HG03469 (cell line): ENCODE measurements at regions not wholly inside any gene's neighbourhood (a gene's known extent, or its start where the extent isn't known, plus 50 kb on each side); places are given as distances from the start of the nearest gene placed in this dataset.

Experiments
- ATAC-seq: cut with Tn5 transposase; IDR thresholded peaks from one replicate; pipeline ENCODE4 v1.9.1; 2021; ENCODE audit warnings: mild to moderate bottlenecking, moderate library complexity, moderate number of reproducible peaks; ENCODE audit not compliant: unreplicated experiment

DNA sequence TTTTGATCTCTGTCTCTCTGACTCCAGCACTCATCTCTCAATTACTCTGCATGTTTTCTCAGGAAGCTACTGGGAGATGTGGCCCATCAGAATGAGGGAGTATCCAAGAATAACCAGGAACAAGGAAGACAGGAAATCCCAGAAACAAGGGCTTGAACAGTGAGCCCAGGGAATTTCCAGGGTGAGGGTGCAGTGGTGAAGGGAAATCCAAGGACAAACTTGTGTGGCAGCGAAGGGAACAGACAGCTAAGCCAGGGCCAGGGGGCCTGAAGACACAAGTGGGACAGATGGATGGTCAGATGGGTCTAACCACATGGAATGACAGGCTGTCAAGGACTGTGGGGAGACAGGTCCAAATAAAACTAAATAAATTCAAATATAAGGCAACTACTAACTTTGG lies 121.8 kb upstream of the ERRFI1 start:
- no peak for ATAC-seq

DNA sequence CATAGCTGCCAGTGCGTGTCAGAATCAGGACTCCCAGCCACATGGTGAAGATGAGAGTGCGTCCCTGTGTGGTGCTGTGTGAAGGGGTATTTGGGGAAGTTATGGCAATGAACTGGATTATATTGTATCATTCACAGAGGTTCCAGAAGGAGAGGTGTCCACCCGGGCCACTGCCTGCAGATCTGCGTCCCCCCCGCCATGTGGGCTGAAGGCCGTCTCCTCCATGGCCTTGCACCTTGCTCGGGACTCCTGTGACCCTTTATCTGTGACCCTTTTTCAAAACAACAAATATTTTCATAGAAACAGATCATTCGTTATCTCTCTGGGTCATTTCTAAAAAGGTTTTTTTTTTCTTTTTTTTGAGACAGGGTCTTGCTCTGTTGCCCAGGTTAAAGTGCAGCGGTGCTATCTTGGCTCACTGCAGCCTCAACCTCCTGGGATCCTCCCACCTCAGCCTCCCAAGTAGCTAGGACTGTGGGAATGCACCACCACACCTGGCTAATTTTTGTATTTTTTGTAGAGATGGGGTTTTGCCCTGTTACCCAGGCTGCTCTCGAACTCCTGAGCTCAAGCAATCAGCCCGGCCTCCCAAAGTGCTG lies 120.2 kb upstream of the ERRFI1 start:
- ATAC-seq = no peak

DNA sequence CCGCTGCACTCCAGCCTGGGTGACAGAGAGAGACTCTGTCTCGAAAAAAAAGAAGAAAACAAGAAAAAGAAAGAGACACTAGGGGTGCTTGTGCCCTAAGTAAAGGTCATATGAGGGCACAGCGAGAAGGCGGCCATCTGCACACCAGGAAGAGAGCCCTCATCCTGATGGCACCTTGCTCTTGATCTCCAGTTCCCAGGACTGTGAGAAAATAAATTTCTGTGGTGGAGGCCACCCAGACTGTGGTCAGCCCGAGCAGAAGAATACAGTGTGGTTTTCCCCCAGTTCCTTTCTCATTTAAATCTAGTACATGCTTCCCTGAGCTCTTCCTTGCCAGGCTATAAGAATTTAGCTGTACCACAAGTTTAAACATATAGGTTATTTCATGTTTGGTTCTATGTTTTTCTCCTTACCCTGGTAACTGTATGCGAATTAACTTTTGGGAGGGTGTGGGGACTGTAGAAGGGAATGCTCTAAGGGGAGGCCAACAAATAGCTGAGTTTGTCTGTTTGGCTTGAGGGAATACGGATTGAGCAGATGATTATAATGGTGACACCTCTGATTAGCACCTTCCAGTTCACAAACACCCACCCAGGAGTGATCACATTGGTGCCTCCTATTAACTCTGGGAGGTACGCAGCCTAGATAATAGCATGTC lies 119.6 kb upstream of the ERRFI1 start:
- no peak for ATAC-seq

DNA sequence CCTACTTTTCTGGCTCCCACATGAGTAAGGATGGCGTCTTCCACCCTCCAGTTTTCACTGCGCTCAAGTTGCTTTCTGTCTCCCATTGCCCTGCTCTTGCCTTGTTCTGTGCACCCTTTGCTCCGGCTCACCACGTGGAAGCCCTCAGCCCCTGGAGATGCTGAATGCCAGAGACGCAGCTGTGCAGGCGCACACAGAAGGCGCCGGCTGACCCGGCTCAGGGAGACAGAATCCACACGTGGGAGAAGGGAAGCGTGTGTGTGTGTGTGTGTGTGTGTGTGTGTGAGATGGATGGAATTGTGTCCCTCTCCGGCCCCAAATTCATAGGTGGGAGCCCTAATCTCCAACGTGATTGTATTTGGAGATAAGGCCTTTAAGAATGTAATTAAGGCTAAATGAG lies 118.2 kb upstream of the ERRFI1 start:
- no peak for ATAC-seq

DNA sequence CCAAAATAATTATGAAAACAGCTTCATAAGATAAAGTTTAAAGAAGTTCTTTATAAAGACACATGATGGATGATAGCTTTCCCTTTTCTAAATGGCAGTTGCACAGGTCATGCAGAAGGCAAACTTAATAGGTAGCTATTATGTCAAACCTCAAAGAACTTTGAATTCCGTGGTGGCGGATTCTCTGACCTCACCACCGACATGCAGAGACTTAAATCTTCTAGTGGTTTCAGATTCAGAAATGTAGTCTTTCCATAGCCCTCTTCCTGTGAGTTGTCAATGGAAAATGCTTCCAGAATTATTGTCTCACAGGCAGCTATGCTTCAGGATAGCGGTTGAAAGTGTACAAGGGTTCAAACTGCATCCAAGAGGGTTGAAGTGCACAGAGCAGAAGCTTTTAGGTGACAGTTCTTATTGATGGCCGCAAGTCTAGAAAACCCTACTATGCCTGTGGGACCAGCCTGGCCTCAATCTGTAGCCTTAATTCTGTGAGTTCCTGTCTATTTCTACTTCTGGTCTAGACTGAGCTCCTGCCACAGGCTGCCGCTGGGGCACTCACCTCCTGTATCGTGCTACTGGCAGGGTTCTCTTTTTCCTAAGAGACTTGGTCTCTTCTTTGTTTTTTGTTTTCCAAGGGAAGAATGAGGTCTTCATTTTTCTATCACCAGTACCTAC lies 117.0 kb upstream of the ERRFI1 start:
- no peak for ATAC-seq

DNA sequence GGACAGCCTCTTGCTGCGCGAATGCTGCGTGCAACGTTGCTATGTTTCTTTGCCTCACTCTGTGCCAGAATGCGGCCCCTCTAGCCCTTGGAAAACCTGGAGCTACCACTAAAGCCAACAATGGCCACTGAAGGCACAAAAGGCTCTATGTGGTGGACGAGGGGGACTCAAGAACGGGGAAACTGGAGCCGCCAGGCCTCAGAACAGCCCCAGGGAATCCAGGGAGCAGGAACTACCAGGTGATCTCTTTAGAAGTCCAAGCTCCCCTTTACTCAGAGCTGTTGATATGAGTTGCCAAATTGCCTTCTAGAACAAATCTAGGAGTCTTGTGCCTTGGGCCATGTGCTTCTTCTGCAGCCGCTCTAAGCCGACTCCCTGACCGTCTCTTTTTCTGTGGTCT lies 113.8 kb upstream of the ERRFI1 start:
- no peak for ATAC-seq

DNA sequence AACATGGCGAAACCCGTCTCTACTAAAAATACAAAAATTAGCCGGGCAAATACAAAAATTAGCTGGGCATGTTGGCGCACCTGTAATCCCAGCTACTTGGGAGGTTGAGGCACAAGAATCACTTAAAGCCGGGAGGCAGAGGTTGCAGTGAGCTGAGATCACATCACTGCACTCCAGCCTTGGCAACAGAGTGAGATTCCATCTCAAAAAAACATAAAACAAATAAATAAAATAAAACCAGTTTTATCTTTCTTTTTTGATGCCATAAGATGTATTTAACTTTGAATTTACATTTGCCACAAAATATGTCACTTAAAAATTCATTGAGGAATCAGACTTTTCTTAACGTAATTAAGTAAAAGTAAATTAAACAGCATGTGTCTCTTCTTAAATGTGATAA lies 113.3 kb upstream of the ERRFI1 start:
- no peak for ATAC-seq

DNA sequence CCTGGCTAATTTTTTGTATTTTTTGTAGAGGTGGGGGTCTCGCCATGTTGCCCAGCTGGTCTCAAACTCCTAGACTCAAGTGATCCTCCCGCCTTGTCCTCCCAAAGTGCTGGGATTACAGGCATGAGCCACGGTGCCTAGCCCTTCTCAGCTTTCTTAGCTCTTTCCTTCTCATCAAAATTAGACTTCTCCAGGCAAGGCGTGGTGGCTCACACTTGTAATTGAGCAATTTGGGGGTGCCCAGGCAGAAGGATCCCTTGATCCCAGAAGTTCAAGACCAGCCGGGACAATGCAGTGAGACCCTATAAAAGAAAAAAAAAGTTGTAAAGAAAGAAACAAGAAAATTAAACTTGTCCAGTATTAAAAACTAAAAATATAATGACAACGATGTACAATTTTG lies 112.6 kb upstream of the ERRFI1 start:
- ATAC-seq = no peak

DNA sequence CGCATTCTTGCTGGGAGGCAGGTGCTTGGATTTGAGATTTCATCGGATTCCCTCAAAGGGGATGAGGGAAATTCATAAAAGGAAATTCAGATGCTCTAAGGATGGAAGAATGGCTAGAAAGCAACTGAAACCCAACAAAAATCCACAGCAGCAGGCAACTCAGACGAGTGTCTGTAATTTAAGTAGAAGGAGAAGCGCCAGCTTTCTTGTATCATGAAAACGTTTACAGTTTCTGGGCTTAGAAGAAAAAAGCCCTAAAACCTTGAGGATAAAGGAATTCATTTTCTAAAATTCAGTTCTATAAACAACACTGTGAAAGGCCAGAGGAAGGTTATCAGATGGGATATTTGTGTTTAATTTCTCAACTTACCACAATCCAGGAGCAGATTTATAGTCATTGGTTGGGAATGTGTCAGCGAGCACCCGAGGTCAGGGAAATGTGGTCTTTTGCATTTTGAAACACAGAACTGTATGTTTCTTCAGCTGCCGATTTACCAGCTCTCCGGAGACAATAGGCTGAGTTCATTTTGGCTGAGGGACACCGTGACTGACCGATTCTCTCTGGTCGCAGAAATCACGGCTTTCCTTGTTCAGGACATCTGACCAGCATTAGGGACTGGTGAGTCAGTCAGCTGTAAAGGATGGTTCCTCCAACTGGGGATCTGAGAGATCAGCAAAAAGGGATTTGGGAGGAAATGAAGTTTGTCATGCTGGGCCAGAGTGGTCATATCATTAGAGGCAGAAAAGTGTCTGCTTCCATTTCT lies 111.6 kb upstream of the ERRFI1 start:
- ATAC-seq = no peak

DNA sequence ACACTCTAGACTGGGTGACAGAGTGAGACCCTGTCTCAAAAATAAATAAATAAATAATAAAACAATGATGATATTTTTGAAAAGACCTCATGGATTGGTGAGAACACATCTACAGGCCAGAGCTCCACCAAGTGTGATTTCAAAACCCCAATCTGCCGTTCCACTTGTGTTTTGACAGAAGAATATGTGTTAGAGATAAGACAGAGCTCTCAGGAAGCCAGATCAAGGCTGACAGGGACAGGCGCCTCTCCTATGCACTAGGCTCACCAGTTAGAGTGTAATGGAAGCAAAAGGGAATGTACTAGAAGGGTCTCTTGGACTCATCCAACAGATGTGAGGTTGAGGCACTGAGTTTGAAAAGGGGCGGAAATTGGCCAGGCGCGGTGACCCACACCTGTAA lies 110.7 kb upstream of the ERRFI1 start:
- no peak for ATAC-seq

DNA sequence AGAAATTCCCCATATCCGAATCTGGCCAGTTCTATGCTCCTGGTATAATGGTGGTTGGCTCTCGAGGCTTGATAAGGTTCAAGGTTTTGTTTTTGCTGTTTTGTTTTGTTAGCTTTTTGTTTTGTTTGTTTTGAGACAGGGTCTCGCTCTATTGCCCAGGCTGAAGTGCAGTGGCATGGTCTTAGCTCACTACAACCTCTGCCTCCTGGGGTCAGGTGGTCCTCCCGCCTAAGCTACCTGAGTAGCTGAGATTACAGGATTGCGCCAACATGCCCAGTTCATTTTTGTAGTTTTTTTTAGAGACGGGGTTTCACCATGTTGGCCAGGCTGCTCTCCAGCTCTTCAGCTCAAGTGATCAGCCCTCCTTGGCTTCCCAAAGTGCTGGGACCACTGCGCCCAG lies 109.1 kb upstream of the ERRFI1 start:
- ATAC-seq = no peak

DNA sequence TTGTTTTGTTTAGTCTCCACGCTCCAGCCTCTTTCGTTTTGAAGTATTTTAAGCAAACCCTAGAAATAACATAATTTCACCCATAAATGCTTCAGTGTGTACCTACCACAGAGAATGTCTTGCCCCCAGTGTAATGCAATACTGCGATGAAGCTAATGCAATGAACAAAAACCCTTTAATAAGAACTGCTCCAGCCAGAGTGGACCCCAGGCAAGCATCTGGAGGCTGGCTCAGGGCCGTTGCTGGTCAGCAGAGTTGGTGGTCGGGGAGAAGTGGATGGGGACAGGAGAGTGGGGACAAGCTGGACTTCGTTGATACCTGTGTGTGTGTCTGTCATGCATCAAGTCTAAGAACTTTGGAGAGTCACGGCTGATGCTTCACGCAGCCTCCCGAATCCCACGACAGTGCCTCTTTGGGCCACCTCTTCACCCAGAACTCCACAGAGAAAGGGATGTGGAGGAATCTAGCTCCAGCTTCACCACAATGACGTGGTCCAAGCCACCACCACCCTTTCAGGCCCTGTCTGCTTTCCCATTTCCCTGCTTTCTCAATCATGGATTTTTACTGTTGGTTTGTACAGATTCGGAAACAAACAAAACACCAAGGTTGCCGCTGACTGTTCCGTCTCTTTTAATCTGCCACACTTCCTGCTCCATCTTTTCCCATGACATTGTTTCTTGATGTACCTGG lies 108.6 kb upstream of the ERRFI1 start:
- ATAC-seq = no peak

DNA sequence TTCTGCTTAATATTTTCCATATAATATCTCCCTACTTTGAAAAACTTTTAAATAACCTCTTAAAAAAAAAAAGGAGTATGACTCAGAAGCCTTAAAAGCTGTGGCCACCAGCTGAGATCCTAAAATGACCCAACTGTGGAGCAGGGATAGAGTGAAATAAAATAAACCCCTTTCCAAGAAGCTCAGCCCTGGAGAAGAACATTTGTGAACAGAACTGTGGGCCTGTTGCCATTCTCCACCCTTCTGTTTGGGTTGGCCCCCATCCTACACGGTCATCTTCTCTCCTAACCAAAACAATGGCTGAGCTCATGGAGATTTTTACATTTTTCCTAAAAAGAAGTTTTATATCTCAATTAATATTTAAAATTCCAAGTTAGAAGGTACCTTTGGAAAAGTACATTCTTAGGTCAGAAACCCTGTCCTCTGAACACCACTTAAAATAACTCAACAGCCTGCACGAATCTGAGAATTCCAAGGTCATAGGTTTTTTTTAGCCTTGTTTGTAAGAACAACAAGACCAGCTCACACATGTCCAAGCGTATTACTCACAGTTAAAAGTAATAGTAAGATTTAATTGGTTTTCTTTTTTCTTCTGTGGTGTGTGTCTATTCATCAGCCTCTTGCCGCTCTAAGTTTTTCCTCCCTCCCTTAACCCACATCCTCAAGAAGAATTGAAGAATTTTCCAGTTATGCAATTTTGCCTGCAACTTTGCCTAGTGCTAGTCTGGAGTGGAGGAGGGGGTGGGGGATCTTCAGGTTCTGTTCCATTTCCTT lies 107.7 kb upstream of the ERRFI1 start:
- ATAC-seq = no peak

DNA sequence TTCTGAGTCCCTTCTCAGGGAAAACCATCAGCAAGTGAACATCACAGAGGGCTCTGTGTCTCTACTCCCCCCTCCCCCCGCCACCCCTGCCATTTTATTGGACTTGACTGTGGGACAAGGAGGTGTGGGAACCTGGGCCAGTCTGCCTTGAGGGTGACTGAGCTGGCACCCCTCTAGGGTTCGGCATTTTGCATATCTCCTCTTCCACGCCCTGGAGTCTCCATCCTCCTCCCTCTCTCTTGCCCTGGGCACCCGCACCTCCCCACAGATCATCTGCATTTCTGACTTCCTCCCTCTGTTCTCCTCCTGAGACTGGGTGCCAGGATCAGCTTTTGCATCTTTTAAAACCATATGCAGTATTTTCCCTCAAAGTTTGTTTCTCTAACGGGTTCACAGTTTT lies 107.1 kb upstream of the ERRFI1 start:
- ATAC-seq = no peak

DNA sequence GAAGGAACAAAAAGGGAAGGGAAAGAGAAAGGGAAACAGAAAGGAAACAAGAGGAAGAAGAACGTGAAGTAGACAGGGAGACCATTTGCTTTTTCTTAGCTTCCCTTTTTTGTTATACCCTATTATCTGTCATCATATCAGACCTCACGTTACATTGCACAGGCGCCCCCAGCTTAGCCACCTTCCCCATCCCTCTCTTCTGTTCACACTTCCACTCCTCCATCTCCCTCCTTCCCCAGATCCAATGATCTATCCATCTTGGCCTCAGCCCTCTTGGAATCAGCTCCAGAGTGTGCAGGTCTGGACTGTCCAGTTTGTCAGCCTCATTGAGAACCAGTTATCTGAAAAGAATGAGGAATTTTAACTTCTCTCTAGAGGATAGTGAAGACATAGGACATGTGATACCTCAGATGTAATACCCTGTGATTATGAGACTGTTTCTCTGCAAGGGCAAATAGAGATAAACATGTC lies 101.1 kb upstream of the ERRFI1 start:
- no peak for ATAC-seq

DNA sequence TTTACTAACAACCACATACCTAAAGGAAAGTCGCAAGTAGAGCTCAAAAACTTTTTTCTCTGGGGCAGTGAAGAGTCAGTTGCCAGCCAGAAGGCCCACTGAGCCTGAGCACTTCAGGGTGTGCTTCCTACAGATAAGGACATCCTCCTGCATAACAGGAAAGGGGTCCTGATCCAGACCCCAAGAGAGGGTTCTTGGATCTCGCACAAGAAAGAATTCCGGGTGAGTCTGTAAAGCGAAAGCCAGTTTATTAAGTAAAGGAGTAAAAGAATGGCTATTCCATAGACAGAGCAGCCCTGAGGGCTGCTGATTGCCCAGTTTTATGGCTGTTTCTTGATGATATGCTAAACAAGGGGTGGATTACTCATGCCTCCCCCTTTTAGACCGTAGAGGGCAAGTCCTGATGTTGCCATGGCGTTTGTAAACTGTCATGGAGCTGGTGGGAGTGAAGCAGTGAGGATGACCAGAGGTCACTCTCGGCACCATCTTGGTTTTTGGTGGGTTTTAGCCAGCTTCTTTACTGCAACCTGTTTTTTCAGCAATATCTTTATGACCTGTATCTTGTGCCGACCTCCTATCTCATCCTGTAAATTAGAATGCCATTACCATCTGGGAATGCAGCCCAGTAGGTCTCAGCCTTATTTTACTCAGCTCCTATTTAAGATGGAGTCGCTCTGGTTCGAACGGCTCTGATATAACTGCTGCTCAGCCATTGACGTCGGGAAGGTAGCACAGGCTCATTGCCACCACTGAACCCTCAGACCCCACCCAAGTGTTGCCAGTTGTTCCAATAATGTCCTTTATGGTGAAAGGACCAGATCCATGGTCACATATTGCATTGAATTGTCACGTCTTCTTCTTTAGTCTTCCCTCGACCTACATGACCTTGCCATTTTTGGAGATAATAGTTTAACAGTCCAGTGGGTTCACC lies 96.6 kb upstream of the ERRFI1 start:
- ATAC-seq = no peak

DNA sequence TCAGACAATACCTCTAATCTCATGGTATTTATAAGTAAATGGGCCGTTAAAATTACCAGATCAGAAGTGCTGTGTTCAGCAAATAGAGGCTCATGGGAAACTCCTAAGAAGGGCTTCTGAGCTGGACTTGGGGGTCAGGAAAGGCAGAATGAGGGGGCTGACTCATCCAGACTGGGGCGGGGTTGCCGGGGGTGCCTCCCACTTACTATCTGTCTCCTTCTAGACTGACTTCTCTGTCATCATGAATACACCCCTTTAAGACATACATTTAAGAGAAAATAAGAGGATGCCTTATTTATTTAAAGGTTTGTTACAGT lies 96.0 kb upstream of the ERRFI1 start:
- no peak for ATAC-seq

DNA sequence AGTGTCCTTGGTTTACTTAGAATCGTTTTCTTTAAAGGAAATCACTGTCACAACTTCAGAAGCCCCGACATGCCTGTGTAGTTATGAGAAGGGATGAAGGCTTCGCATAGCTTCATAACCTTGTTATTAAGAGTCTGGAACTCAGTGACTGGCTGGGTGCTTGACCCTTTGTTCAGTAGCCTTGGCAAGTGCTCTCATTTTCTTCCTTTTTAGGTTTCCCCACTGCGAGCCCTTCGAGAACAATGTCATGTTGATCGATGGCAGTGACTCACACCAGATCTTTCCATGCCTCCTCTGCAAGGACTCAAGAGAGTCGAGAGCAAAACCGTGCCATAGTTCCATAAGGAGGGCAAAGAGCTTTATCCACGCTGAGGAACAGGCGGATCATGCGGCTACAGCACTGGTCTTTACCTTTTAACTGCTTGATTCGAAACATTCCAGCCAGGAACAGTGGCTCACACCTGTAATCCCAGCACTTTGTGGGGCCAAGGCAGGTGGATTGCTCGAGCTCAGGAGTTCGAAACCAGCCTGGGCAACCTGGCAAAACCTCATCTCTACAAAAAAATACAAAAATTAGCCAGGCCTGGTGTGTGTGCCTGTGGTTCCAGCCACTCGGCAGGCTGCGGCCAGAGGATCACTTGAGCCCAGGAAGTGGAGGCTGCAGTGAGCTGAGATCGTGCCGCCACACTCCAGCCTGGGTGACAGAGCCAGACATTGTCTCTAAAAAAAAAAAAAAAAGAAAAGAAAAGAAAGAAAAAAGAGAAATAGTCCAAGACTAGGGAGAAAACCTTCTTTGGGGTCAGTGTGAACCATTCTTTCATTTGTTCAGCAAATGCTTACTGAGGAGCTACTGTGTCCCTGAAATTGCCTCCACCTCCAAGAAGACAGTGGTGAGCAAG lies 95.4 kb upstream of the ERRFI1 start:
- no peak for ATAC-seq
